ENCODE measurements at regions not wholly inside any gene's neighbourhood (a gene's known extent, or its start where the extent isn't known, plus 50 kb on each side); places are given as distances from the start of the nearest gene placed in this dataset.

- DNase-seq, result no peak
Observed at GRCh38 chr12:58372298-58372697, 430.9 kb downstream of the ATP23 start.

- no peak for DNase-seq
Observed at GRCh38 chr12:58378028-58378427, 436.7 kb downstream of the ATP23 start.

GRCh38 chr12:58381546-58381945 is 440.2 kb downstream of the ATP23 start:
- DNase-seq, result no peak

GRCh38 chr12:58384196-58384595 is 442.8 kb downstream of the ATP23 start:
- DNase-seq, result no peak

- DNase-seq, result no peak
Observed at GRCh38 chr12:58386136-58386535, 444.8 kb downstream of the ATP23 start.

- no peak for DNase-seq
Observed at GRCh38 chr12:58387199-58387598, 445.8 kb downstream of the ATP23 start.

- no peak for DNase-seq
Observed at GRCh38 chr12:58388261-58388660, 446.9 kb downstream of the ATP23 start.

GRCh38 chr12:58393152-58393551 is 451.8 kb downstream of the ATP23 start:
- no peak for DNase-seq

- no peak for DNase-seq
Observed at GRCh38 chr12:58395056-58395455, 453.7 kb downstream of the ATP23 start.

GRCh38 chr12:58395470-58395869 is 454.1 kb downstream of the ATP23 start:
- no peak for DNase-seq

GRCh38 chr12:58396239-58396638 is 454.9 kb downstream of the ATP23 start:
- no peak for DNase-seq

GRCh38 chr12:58405363-58405762 is 464.0 kb downstream of the ATP23 start:
- no peak for DNase-seq

- DNase-seq, result no peak
Observed at GRCh38 chr12:58408516-58408915, 467.1 kb downstream of the ATP23 start.

- no peak for DNase-seq
Observed at GRCh38 chr12:58412461-58413060, 471.2 kb downstream of the ATP23 start.

- DNase-seq, result no peak
Observed at GRCh38 chr12:58413794-58414193, 472.4 kb downstream of the ATP23 start.

- no peak for DNase-seq
Observed at GRCh38 chr12:58414398-58414871, 473.1 kb downstream of the ATP23 start.

- no peak for DNase-seq
Observed at GRCh38 chr12:58415716-58416115, 474.3 kb downstream of the ATP23 start.

GRCh38 chr12:58416236-58416635 is 474.9 kb downstream of the ATP23 start:
- no peak for DNase-seq

- no peak for DNase-seq
Observed at GRCh38 chr12:58419196-58419760, 477.9 kb downstream of the ATP23 start.

GRCh38 chr12:58419905-58420304 is 478.5 kb downstream of the ATP23 start:
- no peak for DNase-seq

- DNase-seq, result no peak
Observed at GRCh38 chr12:58420503-58420902, 479.1 kb downstream of the ATP23 start.

- no peak for DNase-seq
Observed at GRCh38 chr12:58421990-58422389, 480.6 kb downstream of the ATP23 start.

GRCh38 chr12:58424735-58425392 is 483.5 kb downstream of the ATP23 start:
- DNase-seq, result no peak
